ENCODE measurements at regions not wholly inside any gene's neighbourhood (a gene's known extent, or its start where the extent isn't known, plus 50 kb on each side); places are given as distances from the start of the nearest gene placed in this dataset.

GRCh38 chr7:91533996-91534395 lies 269.8 kb downstream of the FZD1 start:
- TF ChIP-seq CTCF (IDR thresholded peaks at IDR 0.05) = no peak
- no peaks in the 10 kb centered on the region for H3K4me1 ChIP-seq (ENCODE audit: control insufficient read depth, insufficient read depth, low read length)
- Mint-ChIP-seq H3K4me1 (no peaks in the 10 kb centered on the region), H3K36me3 (peaks cover 7% of the 10 kb centered on the region), H3K27me3 (ENCODE audit: low read depth in 2 of 2) (no peaks in the 10 kb centered on the region), H3K27ac (no peak overlapping the region), H3K4me3 (no peak overlapping the region), H3K9me3 (peaks cover 17% of the 10 kb centered on the region in 2 donors)
- DNase-seq (no peak), ATAC-seq (no peak)
- no peaks in the 10 kb centered on the region for H3K36me3 ChIP-seq (ENCODE audit: control insufficient read depth, insufficient read depth, low read length)
- no peaks in the 10 kb centered on the region for H3K9me3 ChIP-seq (ENCODE audit: control insufficient read depth, insufficient read depth, low read length)
- no peak overlapping the region for H3K4me3 ChIP-seq (ENCODE audit: low read length)
- 85% methylated on average over 1 of the region's 1 CpG for WGBS (ENCODE audit: insufficient coverage)
- H3K27me3 ChIP-seq (ENCODE audit: control insufficient read depth, insufficient read depth, low read length) = no peaks in the 10 kb centered on the region
- intact Hi-C loops (cut with micrococcal nuclease) = no loop called here
- H3K27ac ChIP-seq (ENCODE audit: low read length) = no peak overlapping the region

DNA sequence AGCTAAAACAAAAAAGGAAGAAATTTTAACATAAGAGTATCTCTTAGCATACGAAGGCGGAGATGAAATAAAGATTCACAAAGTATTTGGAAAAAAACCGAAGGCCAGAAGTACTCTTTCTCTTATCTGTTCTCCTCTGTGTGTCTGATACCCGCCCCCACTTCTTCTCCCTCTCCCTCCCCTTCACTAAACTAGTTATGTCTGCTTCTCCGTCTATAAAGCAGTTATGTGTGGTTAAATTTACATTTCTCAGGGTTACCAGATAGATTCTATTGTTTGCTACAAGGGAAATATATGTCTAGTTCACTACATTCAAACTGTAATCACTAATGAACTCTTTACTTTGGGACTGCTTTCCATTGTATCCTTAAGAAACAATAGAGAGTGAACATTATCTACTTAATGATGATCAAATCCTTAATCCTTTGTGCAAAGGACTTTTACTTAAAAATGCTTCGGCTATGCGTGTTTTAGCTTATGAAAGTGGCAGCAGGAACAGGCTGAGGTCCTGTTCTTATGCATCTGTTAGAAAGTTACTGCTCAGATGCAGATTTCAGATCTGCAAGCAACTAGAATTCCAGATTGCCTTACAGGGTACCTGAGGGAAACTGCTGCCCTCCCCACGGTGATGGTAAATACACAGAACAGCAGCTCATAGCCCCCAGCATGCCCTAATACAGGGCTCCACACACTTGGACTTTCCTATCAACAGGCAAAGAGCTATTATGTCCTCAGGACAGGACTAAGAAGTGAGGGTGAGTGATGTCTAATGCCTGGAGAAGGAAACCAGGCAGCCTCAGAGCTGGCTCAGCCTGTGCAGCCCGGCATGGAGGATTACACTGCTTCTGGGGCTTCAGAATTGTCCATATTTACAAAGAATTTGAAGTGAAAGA lies 273.3 kb downstream of the FZD1 start:
- H3K27ac Mint-ChIP-seq = no peak overlapping the region
- H3K4me3 Mint-ChIP-seq = no peak overlapping the region
- H3K27me3 ChIP-seq (ENCODE audit: control insufficient read depth, insufficient read depth, low read length) = no peaks in the 10 kb centered on the region
- H3K4me3 ChIP-seq (ENCODE audit: low read length) = no peak overlapping the region
- H3K27me3 Mint-ChIP-seq (ENCODE audit: low read depth in 2 of 2) = no peaks in the 10 kb centered on the region
- no peak for ATAC-seq
- WGBS (ENCODE audit: insufficient coverage) = 79% methylated on average over 7 of the region's 9 CpGs
- peaks cover 3% of the 10 kb centered on the region for H3K9me3 ChIP-seq (ENCODE audit: control insufficient read depth, insufficient read depth, low read length)
- peaks cover 8 to 11% of the 10 kb centered on the region in 2 donors for H3K9me3 Mint-ChIP-seq
- H3K4me1 Mint-ChIP-seq = no peaks in the 10 kb centered on the region
- peaks cover 7% of the 10 kb centered on the region for H3K36me3 Mint-ChIP-seq
- no peak overlapping the region for H3K27ac ChIP-seq (ENCODE audit: low read length)
- TF ChIP-seq CTCF (IDR thresholded peaks at IDR 0.05) = no peak
- intact Hi-C loops (cut with micrococcal nuclease) = no loop called here
- no peak for DNase-seq
- no peaks in the 10 kb centered on the region for H3K4me1 ChIP-seq (ENCODE audit: control insufficient read depth, insufficient read depth, low read length)
- H3K36me3 ChIP-seq (ENCODE audit: control insufficient read depth, insufficient read depth, low read length) = no peaks in the 10 kb centered on the region

DNA sequence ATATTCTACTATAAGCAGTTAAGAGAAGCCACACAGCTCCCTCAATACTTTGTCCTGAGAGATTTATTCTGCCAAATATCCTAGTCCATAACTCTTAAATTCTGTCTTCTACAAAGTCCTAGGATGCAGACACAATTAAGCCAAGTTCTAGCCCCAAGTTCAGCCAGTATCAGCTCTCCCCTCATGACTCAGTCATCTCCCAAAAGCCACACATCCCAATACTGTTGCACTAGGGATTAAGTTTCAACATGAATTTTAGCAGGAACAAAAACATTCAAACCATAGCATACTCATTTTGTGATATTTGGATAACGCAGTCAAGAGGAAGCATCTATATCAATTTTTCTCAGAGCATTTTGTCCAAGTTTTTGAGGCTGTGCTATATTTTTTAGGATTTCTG lies 277.4 kb downstream of the FZD1 start:
- Mint-ChIP-seq H3K4me1 (no peaks in the 10 kb centered on the region), H3K36me3 (no peaks in the 10 kb centered on the region), H3K4me3 (no peak overlapping the region), H3K27ac (no peak overlapping the region), H3K9me3 (peaks cover 4 to 12% of the 10 kb centered on the region in 2 donors), H3K27me3 (ENCODE audit: low read depth in 2 of 2) (no peaks in the 10 kb centered on the region)
- ATAC-seq (no peak), DNase-seq (no peak)
- Histone ChIP-seq H3K4me1 (ENCODE audit: control insufficient read depth, insufficient read depth, low read length) (no peaks in the 10 kb centered on the region), H3K4me3 (ENCODE audit: low read length) (no peak overlapping the region), H3K27ac (ENCODE audit: low read length) (no peak overlapping the region), H3K27me3 (ENCODE audit: control insufficient read depth, insufficient read depth, low read length) (no peaks in the 10 kb centered on the region), H3K36me3 (ENCODE audit: control insufficient read depth, insufficient read depth, low read length) (no peaks in the 10 kb centered on the region), H3K9me3 (ENCODE audit: control insufficient read depth, insufficient read depth, low read length) (peaks cover 3% of the 10 kb centered on the region)
- intact Hi-C loops (cut with micrococcal nuclease) = no loop called here
- TF ChIP-seq CTCF (IDR thresholded peaks at IDR 0.05) = no peak
- WGBS (ENCODE audit: insufficient coverage) = 100% methylated on average over 1 of the region's 1 CpG

DNA sequence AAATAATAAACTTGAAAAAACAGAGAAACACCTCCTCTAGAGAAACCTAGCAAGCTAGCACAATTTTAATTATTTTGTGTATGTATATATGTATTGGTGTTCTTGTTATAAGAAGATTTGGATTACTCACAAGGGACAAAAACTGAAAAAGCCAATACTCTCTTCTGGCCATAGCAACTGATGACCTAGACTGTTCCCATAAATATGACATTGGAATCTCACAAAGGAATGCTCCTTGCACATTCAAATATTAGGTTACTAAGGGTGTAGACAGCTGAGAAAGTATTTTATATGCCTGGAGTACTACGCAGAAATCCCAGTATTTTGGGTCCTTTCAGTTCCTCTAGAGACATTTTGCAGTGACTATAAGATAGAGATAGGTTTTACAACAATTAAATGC lies 279.4 kb downstream of the FZD1 start:
- H3K4me1 Mint-ChIP-seq = no peaks in the 10 kb centered on the region
- no peaks in the 10 kb centered on the region for H3K4me1 ChIP-seq (ENCODE audit: control insufficient read depth, insufficient read depth, low read length)
- no peak for ATAC-seq
- H3K27me3 ChIP-seq (ENCODE audit: control insufficient read depth, insufficient read depth, low read length) = no peaks in the 10 kb centered on the region
- H3K9me3 ChIP-seq (ENCODE audit: control insufficient read depth, insufficient read depth, low read length) = peaks cover 3% of the 10 kb centered on the region
- no peak overlapping the region for H3K27ac ChIP-seq (ENCODE audit: low read length)
- H3K36me3 Mint-ChIP-seq = no peaks in the 10 kb centered on the region
- intact Hi-C loops (cut with micrococcal nuclease) = no loop called here
- H3K27me3 Mint-ChIP-seq (ENCODE audit: low read depth in 2 of 2) = no peaks in the 10 kb centered on the region
- peaks cover 4 to 10% of the 10 kb centered on the region in 2 donors for H3K9me3 Mint-ChIP-seq
- no peak overlapping the region for H3K4me3 Mint-ChIP-seq
- H3K27ac Mint-ChIP-seq = no peak overlapping the region
- no peak overlapping the region for H3K4me3 ChIP-seq (ENCODE audit: low read length)
- WGBS (ENCODE audit: insufficient coverage) = 100% methylated on average over 1 of the region's 1 CpG
- TF ChIP-seq CTCF (IDR thresholded peaks at IDR 0.05) = no peak
- H3K36me3 ChIP-seq (ENCODE audit: control insufficient read depth, insufficient read depth, low read length) = no peaks in the 10 kb centered on the region
- no peak for DNase-seq

Measured in natural killer cell (primary cell).